ENCODE measurements at regions not wholly inside any gene's neighbourhood (a gene's known extent, or its start where the extent isn't known, plus 50 kb on each side); places are given as distances from the start of the nearest gene placed in this dataset.
A peak's percentile ranks its signal among the peaks of the same experiment; 100 is the strongest.

DNA sequence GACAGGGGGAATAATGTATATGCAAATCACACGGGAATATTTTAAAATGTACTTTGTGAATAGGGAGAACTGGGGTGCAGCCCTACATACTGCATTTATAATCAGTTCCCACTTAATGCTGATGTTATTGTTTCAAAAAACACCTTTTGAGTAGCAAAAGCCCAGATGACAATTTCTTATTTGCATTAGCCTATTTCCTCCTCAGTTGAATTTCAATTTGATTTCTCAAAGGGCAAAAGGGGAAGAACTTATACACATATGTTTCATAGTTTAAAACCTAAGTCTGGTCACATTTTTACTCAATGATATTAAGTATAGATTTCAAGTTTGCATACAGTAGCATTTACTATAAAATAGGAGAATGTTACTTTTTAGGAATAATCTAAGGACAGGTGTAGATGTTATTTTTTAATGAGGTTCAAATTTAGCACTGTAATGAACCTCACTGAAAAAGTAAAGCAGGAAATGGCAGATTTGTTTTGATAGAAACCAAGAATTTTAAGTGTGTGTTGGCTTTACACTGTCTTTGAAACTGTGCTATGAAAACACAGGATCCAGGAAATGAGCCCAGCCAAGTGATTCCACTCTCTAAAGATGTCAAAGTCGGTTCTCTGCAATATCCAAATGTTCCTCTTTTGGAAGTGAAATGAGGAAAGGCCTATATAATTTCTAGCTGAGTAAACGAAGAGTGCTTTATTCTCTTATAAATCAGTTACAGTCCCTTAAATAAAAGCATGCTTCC is 367.4 kb downstream of the BTG1 start:
- no peak for DNase-seq (ENCODE audit: extremely low read depth, low read depth)
- TF ChIP-seq, protein P1, sequence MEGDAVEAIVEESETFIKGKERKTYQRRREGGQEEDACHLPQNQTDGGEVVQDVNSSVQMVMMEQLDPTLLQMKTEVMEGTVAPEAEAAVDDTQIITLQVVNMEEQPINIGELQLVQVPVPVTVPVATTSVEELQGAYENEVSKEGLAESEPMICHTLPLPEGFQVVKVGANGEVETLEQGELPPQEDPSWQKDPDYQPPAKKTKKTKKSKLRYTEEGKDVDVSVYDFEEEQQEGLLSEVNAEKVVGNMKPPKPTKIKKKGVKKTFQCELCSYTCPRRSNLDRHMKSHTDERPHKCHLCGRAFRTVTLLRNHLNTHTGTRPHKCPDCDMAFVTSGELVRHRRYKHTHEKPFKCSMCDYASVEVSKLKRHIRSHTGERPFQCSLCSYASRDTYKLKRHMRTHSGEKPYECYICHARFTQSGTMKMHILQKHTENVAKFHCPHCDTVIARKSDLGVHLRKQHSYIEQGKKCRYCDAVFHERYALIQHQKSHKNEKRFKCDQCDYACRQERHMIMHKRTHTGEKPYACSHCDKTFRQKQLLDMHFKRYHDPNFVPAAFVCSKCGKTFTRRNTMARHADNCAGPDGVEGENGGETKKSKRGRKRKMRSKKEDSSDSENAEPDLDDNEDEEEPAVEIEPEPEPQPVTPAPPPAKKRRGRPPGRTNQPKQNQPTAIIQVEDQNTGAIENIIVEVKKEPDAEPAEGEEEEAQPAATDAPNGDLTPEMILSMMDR (IDR thresholded peaks at IDR 0.05; ENCODE audit: low read depth, low read length): no peak

DNA sequence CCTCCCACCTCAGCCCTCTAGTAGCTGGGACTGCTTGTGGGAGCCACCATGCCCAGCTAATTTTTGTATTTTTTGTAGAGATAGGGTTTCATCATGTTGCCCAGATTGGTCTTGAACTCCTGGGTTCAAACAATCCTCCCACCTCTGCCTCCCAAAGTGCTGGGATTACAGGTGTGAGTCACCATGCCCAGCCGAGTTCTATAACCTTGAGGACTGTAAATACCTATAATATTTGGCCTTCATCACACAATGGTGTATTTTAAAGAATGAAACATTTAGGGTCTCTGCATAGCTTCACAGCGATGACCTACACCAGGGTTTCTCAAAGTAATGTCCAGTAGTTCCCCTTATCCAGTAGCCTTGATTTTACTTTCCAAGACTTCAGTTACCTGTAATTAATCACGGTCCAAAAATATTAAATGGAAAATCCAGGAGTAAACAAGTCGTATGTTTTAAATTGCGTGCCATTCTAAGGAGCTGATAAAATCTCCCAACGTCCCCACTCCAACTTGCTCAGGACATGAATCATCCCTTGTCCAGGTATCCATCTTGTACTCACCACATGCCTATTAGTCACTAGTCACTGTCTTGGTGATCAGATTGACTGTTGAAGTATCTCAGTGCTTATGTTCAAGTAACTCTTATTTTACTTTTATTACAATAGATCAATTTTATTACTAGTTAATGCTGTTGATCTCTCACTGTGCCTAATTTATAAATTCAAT is 368.2 kb downstream of the BTG1 start:
- no peak for DNase-seq (ENCODE audit: extremely low read depth, low read depth)
- TF ChIP-seq, protein P1 (IDR thresholded peaks at IDR 0.05; ENCODE audit: low read depth, low read length): no peak

DNA sequence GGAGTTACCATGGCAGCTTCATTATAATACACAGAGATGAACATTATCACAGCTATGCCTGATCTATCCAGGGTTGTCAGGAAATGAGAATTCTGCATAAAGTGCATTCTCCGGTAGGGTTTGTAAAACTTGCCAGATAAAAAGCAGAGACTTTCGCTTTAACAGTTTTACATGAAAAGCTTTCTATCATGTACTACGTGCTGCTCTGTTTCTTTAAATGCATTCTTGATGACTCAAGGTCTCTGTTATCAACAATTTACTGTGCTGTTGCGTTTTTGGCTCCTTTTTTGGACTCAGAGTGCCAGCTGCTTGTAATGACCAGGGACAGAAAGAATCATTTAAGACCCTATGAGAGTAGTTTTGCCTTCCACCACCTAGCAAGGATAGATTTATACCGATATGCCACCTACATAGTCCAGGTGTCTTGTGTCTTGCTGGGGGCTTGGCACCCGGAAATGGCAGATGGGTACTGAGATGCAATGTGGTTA is 371.2 kb downstream of the BTG1 start:
- peak; percentile 7 for DNase-seq (ENCODE audit: extremely low read depth, low read depth)
- TF ChIP-seq, protein P1 (IDR thresholded peaks at IDR 0.05; ENCODE audit: low read depth, low read length): no peak

DNA sequence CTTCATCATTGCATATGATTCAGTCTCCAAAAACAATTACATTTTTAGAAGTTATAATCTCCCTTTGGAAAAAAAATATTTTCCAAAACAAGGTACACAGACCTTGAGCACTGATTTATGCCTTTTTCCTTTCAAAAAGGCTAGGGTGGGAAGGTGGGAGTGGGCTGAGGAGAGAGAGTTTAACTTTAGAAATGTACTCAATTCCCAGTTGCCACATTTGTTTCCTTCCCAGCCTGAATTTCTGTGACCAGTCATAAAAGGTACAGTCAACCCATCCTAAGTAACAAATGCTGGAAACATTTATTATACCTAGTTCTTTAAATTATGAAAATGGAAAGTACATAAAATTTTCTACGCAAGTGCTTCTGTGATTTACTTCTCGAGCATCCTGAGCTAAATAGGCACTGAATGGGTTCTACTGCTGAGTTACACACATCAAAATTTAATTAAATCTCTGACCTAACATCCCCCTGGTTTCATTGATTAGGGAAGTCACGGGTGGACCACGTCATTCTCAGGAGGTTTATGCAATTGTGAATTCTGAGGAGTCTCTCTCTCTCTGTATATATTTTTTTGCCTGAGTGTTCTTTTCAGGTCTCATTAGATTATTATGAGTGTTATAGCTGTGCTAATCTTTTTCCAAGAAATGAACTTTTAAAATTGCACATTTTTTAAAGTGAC is 371.8 kb downstream of the BTG1 start:
- TF ChIP-seq, protein P1 (IDR thresholded peaks at IDR 0.05; ENCODE audit: low read depth, low read length): no peak
- DNase-seq (ENCODE audit: extremely low read depth, low read depth): no peak

DNA sequence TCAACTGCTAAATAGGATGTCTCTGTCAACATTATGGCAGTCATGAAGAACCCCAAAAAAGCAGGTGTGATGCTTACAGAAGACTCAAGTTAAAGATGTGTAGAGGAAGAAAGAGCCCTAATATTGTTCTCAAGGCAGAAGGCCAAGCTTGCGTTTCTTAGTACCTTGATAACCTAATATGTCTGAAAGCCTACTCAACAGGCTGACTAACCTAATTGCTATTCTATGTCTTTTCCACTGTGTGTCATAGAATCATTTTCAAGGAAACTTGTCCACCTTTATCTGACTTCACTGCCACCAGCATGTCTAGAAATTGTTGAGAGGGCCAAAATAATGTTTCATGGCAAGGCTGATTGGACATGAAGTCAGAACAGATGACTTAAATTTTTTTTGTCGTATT is 373.2 kb downstream of the BTG1 start:
- TF ChIP-seq, protein P1 (IDR thresholded peaks at IDR 0.05; ENCODE audit: low read depth, low read length): no peak
- no peak for DNase-seq (ENCODE audit: extremely low read depth, low read depth)

DNA sequence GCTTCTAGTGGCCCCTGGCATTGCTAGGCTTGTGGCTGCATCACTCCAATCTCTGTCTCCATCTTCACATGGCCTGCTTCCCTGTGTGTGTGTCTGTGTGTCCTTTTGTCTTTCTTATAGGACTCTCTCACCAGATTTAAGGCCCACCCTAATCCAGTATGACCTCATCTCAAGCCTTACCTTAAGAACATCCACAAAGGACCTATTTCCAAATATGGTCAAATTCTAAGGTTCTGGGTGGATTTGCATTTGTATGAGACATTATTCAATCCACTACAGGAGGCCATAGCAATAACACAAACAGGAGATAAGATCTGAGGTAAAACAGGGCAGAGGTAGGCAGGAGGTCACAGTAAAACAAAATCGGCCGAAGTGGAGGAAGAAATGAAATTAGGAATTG is 375.9 kb downstream of the BTG1 start:
- DNase-seq (ENCODE audit: extremely low read depth, low read depth): no peak

More for the DNA sequence above, 375.9 kb downstream of the BTG1 start:
- TF ChIP-seq, protein P1 (IDR thresholded peaks at IDR 0.05; ENCODE audit: low read depth, low read length): no peak
